ENCODE measurements at regions not wholly inside any gene's neighbourhood (a gene's known extent, or its start where the extent isn't known, plus 50 kb on each side); places are given as distances from the start of the nearest gene placed in this dataset.
"Not testable (repeated sequence)": the region's sequence is repeated elsewhere in the genome, so short reads cannot be mapped to it uniquely, and the experiment has no call there.

DNA sequence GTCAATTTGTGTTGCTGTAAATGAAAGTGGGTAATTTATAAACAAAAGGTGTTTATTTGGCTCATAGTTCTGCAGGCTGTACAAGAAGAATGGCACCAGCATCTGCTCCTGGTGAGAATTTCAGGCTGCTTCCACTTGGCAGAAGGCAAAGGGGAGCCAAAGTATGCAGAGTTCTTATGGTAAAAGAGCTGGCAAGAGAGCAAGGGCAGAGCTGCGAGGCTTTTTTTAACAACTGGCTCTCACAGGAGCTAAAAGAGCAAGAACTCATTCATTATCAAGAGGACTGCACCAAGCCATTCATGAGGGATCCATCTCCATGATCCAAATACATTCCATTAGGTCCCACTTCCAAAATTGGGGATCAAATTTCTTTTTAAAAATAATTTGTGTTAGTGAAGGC is 1712.7 kb downstream of the SLITRK5 start:
- H3K27me3 Mint-ChIP-seq (ENCODE audit: unreplicated experiment) = peaks cover 2% of the 10 kb centered on the region
- no peak overlapping the region for H3K27ac Mint-ChIP-seq (ENCODE audit: unreplicated experiment)
- no peaks in the 10 kb centered on the region for H3K4me1 Mint-ChIP-seq (ENCODE audit: unreplicated experiment)
- no peak overlapping the region for H3K4me3 Mint-ChIP-seq (ENCODE audit: unreplicated experiment)
- peaks cover 5% of the 10 kb centered on the region for H3K9me3 Mint-ChIP-seq (ENCODE audit: unreplicated experiment)
- TF ChIP-seq, protein P1, sequence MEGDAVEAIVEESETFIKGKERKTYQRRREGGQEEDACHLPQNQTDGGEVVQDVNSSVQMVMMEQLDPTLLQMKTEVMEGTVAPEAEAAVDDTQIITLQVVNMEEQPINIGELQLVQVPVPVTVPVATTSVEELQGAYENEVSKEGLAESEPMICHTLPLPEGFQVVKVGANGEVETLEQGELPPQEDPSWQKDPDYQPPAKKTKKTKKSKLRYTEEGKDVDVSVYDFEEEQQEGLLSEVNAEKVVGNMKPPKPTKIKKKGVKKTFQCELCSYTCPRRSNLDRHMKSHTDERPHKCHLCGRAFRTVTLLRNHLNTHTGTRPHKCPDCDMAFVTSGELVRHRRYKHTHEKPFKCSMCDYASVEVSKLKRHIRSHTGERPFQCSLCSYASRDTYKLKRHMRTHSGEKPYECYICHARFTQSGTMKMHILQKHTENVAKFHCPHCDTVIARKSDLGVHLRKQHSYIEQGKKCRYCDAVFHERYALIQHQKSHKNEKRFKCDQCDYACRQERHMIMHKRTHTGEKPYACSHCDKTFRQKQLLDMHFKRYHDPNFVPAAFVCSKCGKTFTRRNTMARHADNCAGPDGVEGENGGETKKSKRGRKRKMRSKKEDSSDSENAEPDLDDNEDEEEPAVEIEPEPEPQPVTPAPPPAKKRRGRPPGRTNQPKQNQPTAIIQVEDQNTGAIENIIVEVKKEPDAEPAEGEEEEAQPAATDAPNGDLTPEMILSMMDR (IDR thresholded peaks at IDR 0.05; ENCODE audit: unreplicated experiment) = no peak
- no peak for DNase-seq (ENCODE audit: low spot score)
- no peaks in the 10 kb centered on the region for H3K36me3 Mint-ChIP-seq (ENCODE audit: low read depth, unreplicated experiment)

DNA sequence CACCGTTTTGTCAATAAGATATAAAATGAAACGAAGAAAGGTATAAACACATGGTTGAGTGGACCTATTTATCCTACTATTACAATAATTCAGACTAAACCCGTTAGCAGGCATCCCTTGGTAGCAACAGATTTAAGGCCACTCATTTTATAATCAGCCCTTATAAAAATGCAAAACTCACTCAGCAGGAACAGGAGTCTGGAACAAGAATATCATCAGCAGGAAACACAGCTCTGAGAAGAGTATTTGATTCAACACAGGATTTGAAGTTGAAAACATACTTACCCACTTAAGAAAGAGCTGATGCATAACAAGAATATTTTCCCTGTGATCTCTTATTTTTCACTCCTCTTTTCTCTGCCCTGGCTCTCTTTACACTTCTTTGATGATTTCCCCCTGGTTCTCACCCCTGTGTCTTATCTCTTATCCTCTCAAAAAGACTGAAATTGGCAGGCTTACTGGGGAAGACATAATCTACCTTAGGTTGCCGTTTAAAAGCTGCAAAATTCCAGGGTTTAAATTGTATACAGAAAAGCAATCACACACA is 1722.7 kb downstream of the SLITRK5 start:
- TF ChIP-seq, protein P1 (IDR thresholded peaks at IDR 0.05; ENCODE audit: unreplicated experiment) = no peak
- Mint-ChIP-seq H3K4me1 (ENCODE audit: unreplicated experiment) (no peaks in the 10 kb centered on the region), H3K27me3 (ENCODE audit: unreplicated experiment) (no peaks in the 10 kb centered on the region), H3K36me3 (ENCODE audit: low read depth, unreplicated experiment) (no peaks in the 10 kb centered on the region), H3K9me3 (ENCODE audit: unreplicated experiment) (no peaks in the 10 kb centered on the region), H3K4me3 (ENCODE audit: unreplicated experiment) (no peak overlapping the region), H3K27ac (ENCODE audit: unreplicated experiment) (no peak overlapping the region)
- DNase-seq (ENCODE audit: low spot score) = no peak

DNA sequence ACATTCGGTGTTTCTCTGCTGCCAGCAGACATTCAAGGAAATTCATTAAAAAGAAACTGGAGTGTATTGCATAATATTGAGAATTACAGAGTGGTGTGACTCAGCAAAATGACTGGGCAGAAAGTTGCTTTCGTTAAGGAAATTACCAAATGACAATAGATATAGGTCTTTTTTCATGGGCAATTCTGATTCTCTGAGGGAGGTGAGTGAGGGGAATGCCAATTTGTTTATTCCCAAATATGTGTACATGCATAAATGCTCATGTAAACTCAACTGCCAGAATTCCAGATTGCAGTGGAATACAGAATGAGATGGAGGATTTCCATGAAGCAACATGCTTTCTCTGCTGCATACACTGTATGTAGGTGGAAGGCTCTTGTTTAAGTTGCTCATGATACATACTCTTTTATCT is 1730.1 kb downstream of the SLITRK5 start:
- H3K36me3 Mint-ChIP-seq (ENCODE audit: low read depth, unreplicated experiment) = no peaks in the 10 kb centered on the region
- no peaks in the 10 kb centered on the region for H3K4me1 Mint-ChIP-seq (ENCODE audit: unreplicated experiment)
- no peak for DNase-seq (ENCODE audit: low spot score)
- no peak overlapping the region for H3K4me3 Mint-ChIP-seq (ENCODE audit: unreplicated experiment)
- TF ChIP-seq, protein P1 (IDR thresholded peaks at IDR 0.05; ENCODE audit: unreplicated experiment) = no peak
- H3K27me3 Mint-ChIP-seq (ENCODE audit: unreplicated experiment) = peaks cover 2% of the 10 kb centered on the region
- H3K9me3 Mint-ChIP-seq (ENCODE audit: unreplicated experiment) = no peaks in the 10 kb centered on the region
- no peak overlapping the region for H3K27ac Mint-ChIP-seq (ENCODE audit: unreplicated experiment)

DNA sequence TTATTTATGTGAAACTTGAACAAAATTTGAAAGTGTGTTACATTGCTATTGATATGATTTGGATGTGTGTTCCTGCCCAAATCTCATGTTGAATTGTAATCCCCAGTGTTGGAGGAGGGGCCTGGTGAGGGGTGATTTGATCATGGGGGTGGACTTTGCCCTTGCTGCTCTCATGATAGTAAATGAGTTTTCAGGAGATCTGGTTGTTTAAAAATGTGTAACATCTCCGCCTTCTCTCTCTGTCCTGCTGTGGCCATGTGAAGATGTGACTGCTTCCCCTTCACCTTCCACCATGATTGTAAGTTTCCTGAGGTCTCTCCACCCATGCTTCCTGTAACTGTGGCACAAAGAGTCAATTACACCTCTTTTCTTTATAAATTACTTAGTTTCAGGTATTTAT is 1731.0 kb downstream of the SLITRK5 start:
- Mint-ChIP-seq H3K4me3 (ENCODE audit: unreplicated experiment) (no peak overlapping the region), H3K36me3 (ENCODE audit: low read depth, unreplicated experiment) (no peaks in the 10 kb centered on the region), H3K27me3 (ENCODE audit: unreplicated experiment) (peaks cover 2% of the 10 kb centered on the region), H3K27ac (ENCODE audit: unreplicated experiment) (no peak overlapping the region), H3K4me1 (ENCODE audit: unreplicated experiment) (no peaks in the 10 kb centered on the region), H3K9me3 (ENCODE audit: unreplicated experiment) (no peaks in the 10 kb centered on the region)
- TF ChIP-seq, protein P1 (IDR thresholded peaks at IDR 0.05; ENCODE audit: unreplicated experiment) = no peak
- DNase-seq (ENCODE audit: low spot score) = no peak

DNA sequence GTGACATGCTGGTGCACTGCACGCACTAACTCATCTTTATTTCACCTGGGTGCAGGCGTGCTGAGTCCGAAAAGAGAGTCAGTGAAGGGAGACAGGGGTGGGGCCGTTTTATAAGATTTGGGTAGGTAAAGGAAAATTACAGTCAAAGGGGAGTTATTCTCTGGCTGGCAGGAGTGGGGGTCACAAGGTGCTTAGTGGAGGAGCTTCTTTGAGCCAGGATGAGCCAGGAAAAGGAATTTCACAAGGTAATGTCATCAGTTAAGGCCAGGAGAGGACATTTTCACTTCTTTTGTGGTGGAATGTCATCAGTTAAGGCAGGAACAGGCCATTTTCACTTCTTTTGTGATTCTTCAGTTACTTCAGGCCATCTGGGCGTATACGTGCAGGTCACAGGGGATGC is 1734.9 kb downstream of the SLITRK5 start:
- H3K27ac Mint-ChIP-seq (ENCODE audit: unreplicated experiment); H3K36me3 Mint-ChIP-seq (ENCODE audit: low read depth, unreplicated experiment): not testable (repeated sequence)

More for the DNA sequence above, 1734.9 kb downstream of the SLITRK5 start:
- H3K27me3 Mint-ChIP-seq (ENCODE audit: unreplicated experiment); H3K9me3 Mint-ChIP-seq (ENCODE audit: unreplicated experiment); H3K4me1 Mint-ChIP-seq (ENCODE audit: unreplicated experiment); H3K4me3 Mint-ChIP-seq (ENCODE audit: unreplicated experiment); DNase-seq (ENCODE audit: low spot score): not testable (repeated sequence)
